ENCODE measurements at regions not wholly inside any gene's neighbourhood (a gene's known extent, or its start where the extent isn't known, plus 50 kb on each side); places are given as distances from the start of the nearest gene placed in this dataset.

- no peak for DNase-seq
Measured at GRCh38 chr6:105901583-105901982, 184.6 kb upstream of the PRDM1 start.

- peak; percentile 52 for DNase-seq
Measured at GRCh38 chr6:105900125-105900937, 185.8 kb upstream of the PRDM1 start.

GRCh38 chr6:105898286-105898685 is 187.8 kb upstream of the PRDM1 start:
- no peak for DNase-seq

GRCh38 chr6:105897131-105897530 is 189.0 kb upstream of the PRDM1 start:
- no peak for DNase-seq

- no peak for DNase-seq
Measured at GRCh38 chr6:105896821-105897095, 189.4 kb upstream of the PRDM1 start.

- no peak for DNase-seq
Measured at GRCh38 chr6:105896052-105896820, 189.9 kb upstream of the PRDM1 start.

- no peak for DNase-seq
Measured at GRCh38 chr6:105894556-105894955, 191.6 kb upstream of the PRDM1 start.

- no peak for DNase-seq
Measured at GRCh38 chr6:105893741-105894140, 192.4 kb upstream of the PRDM1 start.

GRCh38 chr6:105892577-105893262 is 193.4 kb upstream of the PRDM1 start:
- DNase-seq, result no peak

- no peak for DNase-seq
Measured at GRCh38 chr6:105890521-105891244, 195.5 kb upstream of the PRDM1 start.

- no peak for DNase-seq
Measured at GRCh38 chr6:105889902-105890301, 196.2 kb upstream of the PRDM1 start.

GRCh38 chr6:105886814-105887544 is 199.2 kb upstream of the PRDM1 start:
- DNase-seq, result no peak

- DNase-seq, result no peak
Measured at GRCh38 chr6:105886066-105886813, 199.9 kb upstream of the PRDM1 start.

- no peak for DNase-seq
Measured at GRCh38 chr6:105884426-105884825, 201.7 kb upstream of the PRDM1 start.

GRCh38 chr6:105884011-105884410 is 202.1 kb upstream of the PRDM1 start:
- no peak for DNase-seq

- DNase-seq, result no peak
Measured at GRCh38 chr6:105882828-105883227, 203.3 kb upstream of the PRDM1 start.

- no peak for DNase-seq
Measured at GRCh38 chr6:105882121-105882803, 203.9 kb upstream of the PRDM1 start.

GRCh38 chr6:105881608-105882007 is 204.5 kb upstream of the PRDM1 start:
- no peak for DNase-seq

- DNase-seq, result peak; percentile 58
Measured at GRCh38 chr6:105880030-105880492, 206.1 kb upstream of the PRDM1 start.

- DNase-seq, result no peak
Measured at GRCh38 chr6:105879146-105879545, 207.0 kb upstream of the PRDM1 start.
